ENCODE measurements at regions not wholly inside any gene's neighbourhood (a gene's known extent, or its start where the extent isn't known, plus 50 kb on each side); places are given as distances from the start of the nearest gene placed in this dataset.

DNA sequence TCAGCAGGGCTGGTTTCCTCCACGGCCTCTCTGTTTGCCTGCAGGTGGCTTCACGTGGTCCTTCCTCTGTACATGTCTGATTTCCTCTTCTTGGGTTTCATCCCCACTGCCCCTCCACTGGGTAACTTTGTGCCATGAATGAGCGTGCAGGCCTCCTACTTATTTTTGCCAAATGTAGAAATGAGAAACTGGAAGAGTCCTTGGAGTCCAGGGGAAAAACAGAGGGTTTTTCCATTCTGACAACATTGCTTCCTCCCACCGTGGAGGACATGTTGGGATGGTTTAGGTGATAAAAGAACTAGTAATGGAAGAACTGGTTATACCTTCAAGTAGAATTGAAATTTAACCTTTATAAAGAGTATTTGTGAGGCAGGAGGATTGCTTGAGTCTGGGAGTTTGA lies 699.5 kb downstream of the QKI start:
- FAIRE-seq (no peak), DNase-seq (ENCODE audit: low spot score) (no peak), ATAC-seq (no peak)
- Histone ChIP-seq H3K27ac (ENCODE audit: extremely low read length, insufficient read depth, low read length) (no peak overlapping the region), H3K9me3 (ENCODE audit: low read length) (peaks cover 5% of the 10 kb centered on the region; the same call in 1 of the 2 replicates), H4K20me1 (ENCODE audit: insufficient read depth, low read length) (no peaks in the 10 kb centered on the region), H3K9ac (ENCODE audit: insufficient read depth, low read depth, low read length) (no peak overlapping the region), H3K79me2 (ENCODE audit: insufficient read depth, low read length) (no peaks in the 10 kb centered on the region), H3K27me3 (ENCODE audit: control insufficient read depth in 1 of 2, insufficient read depth in 2 of 2, low read length in 2 of 2) (0 out of 5 replicates have a peak, but pooled peaks cover 0 to 5% of the 10 kb centered on the region in 2 experiments), H3K36me3 (replicated peaks in 1 of 2; ENCODE audit: control insufficient read depth in 1 of 2, insufficient read depth in 2 of 2, low read length in 2 of 2) (no peaks in the 10 kb centered on the region), H3K4me1 (ENCODE audit: insufficient read depth, low read length) (peaks cover 6% of the 10 kb centered on the region; the same call in 1 of the 2 replicates), H3K4me3 (replicated peaks in 1 of 3; ENCODE audit: insufficient read depth in 1 of 3, low read depth in 2 of 3, low read length in 3 of 3) (no peak overlapping the region), H3K4me2 (ENCODE audit: low read depth, low read length) (no peak overlapping the region), H2AFZ (ENCODE audit: low read length) (no peak overlapping the region)
- CTCF ChIA-PET (ENCODE audit: low intra/inter-chr PET ratio, low total read pairs) = no interaction called here
- no TSS peak for BruUV-seq (replicated peaks)
- POLR2A ChIA-PET = no interaction called here
- 5% methylated on average over 4 of the region's 4 CpGs for WGBS (ENCODE audit: low lambda C conversion rate)
- in situ Hi-C loops (cut with HindIII; ENCODE audit: extremely low pct_ligation_motif_present, low pct_unique_long_range_greater_than_20kb) (loop anchor here (25.0 kb wide), 2 partner anchors 702 to 927 kb away; partner anchors contain the start of gene QKI), intact Hi-C loops (cut with micrococcal nuclease; ENCODE audit: unreplicated experiment) (no loop called here)
- TF ChIP-seq, protein P1, sequence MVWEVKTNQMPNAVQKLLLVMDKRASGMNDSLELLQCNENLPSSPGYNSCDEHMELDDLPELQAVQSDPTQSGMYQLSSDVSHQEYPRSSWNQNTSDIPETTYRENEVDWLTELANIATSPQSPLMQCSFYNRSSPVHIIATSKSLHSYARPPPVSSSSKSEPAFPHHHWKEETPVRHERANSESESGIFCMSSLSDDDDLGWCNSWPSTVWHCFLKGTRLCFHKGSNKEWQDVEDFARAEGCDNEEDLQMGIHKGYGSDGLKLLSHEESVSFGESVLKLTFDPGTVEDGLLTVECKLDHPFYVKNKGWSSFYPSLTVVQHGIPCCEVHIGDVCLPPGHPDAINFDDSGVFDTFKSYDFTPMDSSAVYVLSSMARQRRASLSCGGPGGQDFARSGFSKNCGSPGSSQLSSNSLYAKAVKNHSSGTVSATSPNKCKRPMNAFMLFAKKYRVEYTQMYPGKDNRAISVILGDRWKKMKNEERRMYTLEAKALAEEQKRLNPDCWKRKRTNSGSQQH (CRISPR knock-in tag; IDR thresholded peaks at IDR 0.05; ENCODE audit: low read depth) = no peak
- TF ChIP-seq, protein P2, sequence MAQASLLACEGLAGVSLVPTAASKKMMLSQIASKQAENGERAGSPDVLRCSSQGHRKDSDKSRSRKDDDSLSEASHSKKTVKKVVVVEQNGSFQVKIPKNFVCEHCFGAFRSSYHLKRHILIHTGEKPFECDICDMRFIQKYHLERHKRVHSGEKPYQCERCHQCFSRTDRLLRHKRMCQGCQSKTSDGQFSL (CRISPR knock-in tag; IDR thresholded peaks at IDR 0.05) = no peak
- no peak for TF ChIP-seq ZNF513 (CRISPR knock-in tag; conservative IDR thresholded peaks at IDR 0.05)

- H3K27ac ChIP-seq (ENCODE audit: extremely low read length, insufficient read depth, low read length) = no peak overlapping the region
- H4K20me1 ChIP-seq (ENCODE audit: insufficient read depth, low read length) = no peaks in the 10 kb centered on the region
- H3K79me2 ChIP-seq (ENCODE audit: insufficient read depth, low read length) = no peaks in the 10 kb centered on the region
- no peak overlapping the region for H3K9ac ChIP-seq (ENCODE audit: insufficient read depth, low read depth, low read length)
- intact Hi-C loops (cut with micrococcal nuclease; ENCODE audit: unreplicated experiment) (no loop called here), in situ Hi-C loops (cut with HindIII; ENCODE audit: extremely low pct_ligation_motif_present, low pct_unique_long_range_greater_than_20kb) (loop anchor here (25.0 kb wide), 2 partner anchors 701 to 926 kb away; partner anchors contain the start of gene QKI)
- H3K27me3 ChIP-seq (ENCODE audit: control insufficient read depth in 1 of 2, insufficient read depth in 2 of 2, low read length in 2 of 2) = 0 out of 5 replicates have a peak, but pooled peaks cover 0 to 9% of the 10 kb centered on the region in 2 experiments
- DNase-seq (ENCODE audit: low spot score) (no peak), FAIRE-seq (no peak), ATAC-seq (no peak; the same call in 1 of the 3 replicates)
- H3K4me3 ChIP-seq (replicated peaks in 1 of 3; ENCODE audit: insufficient read depth in 1 of 3, low read depth in 2 of 3, low read length in 3 of 3) = no peak overlapping the region
- peaks cover 6% of the 10 kb centered on the region; the same call in 1 of the 2 replicates for H3K4me1 ChIP-seq (ENCODE audit: insufficient read depth, low read length)
- no TSS peak for BruUV-seq (replicated peaks)
- H2AFZ ChIP-seq (ENCODE audit: low read length) = no peak overlapping the region
- WGBS (ENCODE audit: low lambda C conversion rate) = 0% methylated on average over 4 of the region's 4 CpGs
- ChIA-PET CTCF (ENCODE audit: low intra/inter-chr PET ratio, low total read pairs) (no interaction called here), POLR2A (no interaction called here)
- no peak overlapping the region for H3K4me2 ChIP-seq (ENCODE audit: low read depth, low read length)
- H3K9me3 ChIP-seq (ENCODE audit: low read length) = peaks cover 5% of the 10 kb centered on the region; the same call in 1 of the 2 replicates
- H3K36me3 ChIP-seq (replicated peaks in 1 of 2; ENCODE audit: control insufficient read depth in 1 of 2, insufficient read depth in 2 of 2, low read length in 2 of 2) = no peaks in the 10 kb centered on the region
- no peak for TF ChIP-seq ZNF7 (CRISPR knock-in tag; IDR thresholded peaks at IDR 0.05)
- no peak for TF ChIP-seq ZNF577 (CRISPR knock-in tag; IDR thresholded peaks at IDR 0.05; ENCODE audit: borderline replicate concordance, low read depth)
- TF ChIP-seq ZNF280D (CRISPR knock-in tag; IDR thresholded peaks at IDR 0.05) = no peak
- TF ChIP-seq NFKBIZ (CRISPR knock-in tag; IDR thresholded peaks at IDR 0.05) = no peak
- no peak for TF ChIP-seq ZNF3 (CRISPR knock-in tag; IDR thresholded peaks at IDR 0.05)
- TF ChIP-seq SAP130 (CRISPR knock-in tag; IDR thresholded peaks at IDR 0.05; ENCODE audit: low read depth) = no peak
- TF ChIP-seq SIX1 (CRISPR knock-in tag; IDR thresholded peaks at IDR 0.05; ENCODE audit: borderline replicate concordance) = no peak
These were observed 699.1 kb downstream of the QKI start for GRCh38 chr6:164113637-164114036.

Measured in HepG2 (cell line).